ENCODE measurements at regions not wholly inside any gene's neighbourhood (a gene's known extent, or its start where the extent isn't known, plus 50 kb on each side); places are given as distances from the start of the nearest gene placed in this dataset.
A peak's percentile ranks its signal among the peaks of the same experiment; 100 is the strongest.

- intact Hi-C loops (cut with DNase I) = no loop called here
- H3K9me3 ChIP-seq = no peaks in the 10 kb centered on the region
- H3K4me3 ChIP-seq = no peak overlapping the region
- WGBS, 2 donors = 89 to 91% methylated on average over 4 of the region's 4 CpGs
- H3K36me3 ChIP-seq = no peaks in the 10 kb centered on the region
- no peaks in the 10 kb centered on the region for H3K27me3 ChIP-seq
- peak overlapping the region in 1 of 4 donors; percentile 56 for H3K27ac ChIP-seq
- peaks cover 0 to 18% (median 5%) of the 10 kb centered on the region in 3 donors for H3K4me1 ChIP-seq
- no peak for TF ChIP-seq POLR2A (IDR thresholded peaks at IDR 0.05)
- TF ChIP-seq CTCF (IDR thresholded peaks at IDR 0.05) = no peak
- no peak for DNase-seq
These were observed 162.5 kb upstream of the RASGEF1B start for GRCh38 chr4:81634165-81634564.

- peaks cover 0 to 18% (median 5%) of the 10 kb centered on the region in 3 donors for H3K4me1 ChIP-seq
- H3K4me3 ChIP-seq = no peak overlapping the region
- H3K9me3 ChIP-seq = no peaks in the 10 kb centered on the region
- WGBS, 2 donors = 30 to 32% methylated on average over 9 of the region's 9 CpGs
- no peak for DNase-seq
- H3K36me3 ChIP-seq = no peaks in the 10 kb centered on the region
- TF ChIP-seq POLR2A (IDR thresholded peaks at IDR 0.05) (no peak), CTCF (IDR thresholded peaks at IDR 0.05) (no peak)
- no peaks in the 10 kb centered on the region for H3K27me3 ChIP-seq
- H3K27ac ChIP-seq = peak overlapping the region; percentile 57 to 85 (median 71)
- intact Hi-C loops (cut with DNase I) = no loop called here
These were observed 161.0 kb upstream of the RASGEF1B start for GRCh38 chr4:81632581-81633299.

- H3K27ac ChIP-seq = peak overlapping the region in 3 of 4 donors; percentile 64 to 85 (median 78)
- no peaks in the 10 kb centered on the region for H3K36me3 ChIP-seq
- DNase-seq = no peak
- H3K27me3 ChIP-seq = no peaks in the 10 kb centered on the region
- H3K9me3 ChIP-seq = no peaks in the 10 kb centered on the region
- H3K4me1 ChIP-seq = peaks cover 0 to 18% (median 5%) of the 10 kb centered on the region in 3 donors
- no peak overlapping the region for H3K4me3 ChIP-seq
- TF ChIP-seq CTCF (IDR thresholded peaks at IDR 0.05) (no peak), POLR2A (IDR thresholded peaks at IDR 0.05) (no peak)
- 40 to 51% methylated on average over 4 of the region's 4 CpGs for WGBS, 2 donors
- intact Hi-C loops (cut with DNase I) = no loop called here
These were observed 160.3 kb upstream of the RASGEF1B start for GRCh38 chr4:81631958-81632441.

GRCh38 chr4:81629366-81629765 lies 157.7 kb upstream of the RASGEF1B start:
- 79 to 92% methylated on average over 3 of the region's 4 CpGs for WGBS, 2 donors
- Histone ChIP-seq H3K9me3 (no peaks in the 10 kb centered on the region), H3K4me1 (peaks cover 0 to 18% (median 5%) of the 10 kb centered on the region in 3 donors), H3K4me3 (no peak overlapping the region), H3K36me3 (no peaks in the 10 kb centered on the region), H3K27ac (no peak overlapping the region), H3K27me3 (no peaks in the 10 kb centered on the region)
- DNase-seq = no peak
- TF ChIP-seq CTCF (IDR thresholded peaks at IDR 0.05) (no peak), POLR2A (IDR thresholded peaks at IDR 0.05) (no peak)
- intact Hi-C loops (cut with DNase I) = no loop called here

GRCh38 chr4:81628489-81628888 lies 156.8 kb upstream of the RASGEF1B start:
- no peak overlapping the region for H3K27ac ChIP-seq
- H3K9me3 ChIP-seq = no peaks in the 10 kb centered on the region
- peaks cover 0 to 18% (median 5%) of the 10 kb centered on the region in 3 donors for H3K4me1 ChIP-seq
- TF ChIP-seq CTCF (IDR thresholded peaks at IDR 0.05) = no peak
- TF ChIP-seq POLR2A (IDR thresholded peaks at IDR 0.05) = no peak
- 64 to 71% methylated on average over 3 of the region's 3 CpGs for WGBS, 2 donors
- no peaks in the 10 kb centered on the region for H3K36me3 ChIP-seq
- no peaks in the 10 kb centered on the region for H3K27me3 ChIP-seq
- H3K4me3 ChIP-seq = no peak overlapping the region
- intact Hi-C loops (cut with DNase I) = no loop called here
- DNase-seq = no peak

Measured in esophagus squamous epithelium (tissue), 5 donors.